H1 (cell line): ENCODE measurements at regions not wholly inside any gene's neighbourhood (a gene's known extent, or its start where the extent isn't known, plus 50 kb on each side); places are given as distances from the start of the nearest gene placed in this dataset.

Experiments used
- CTCF ChIA-PET: fragments of 300-600 bp; sonication (Branson Sonifier 250); formaldehyde crosslinking; loops from one replicate; lab custom pipeline; 2021; ENCODE audit not compliant: partially characterized antibody; lab: Charles Lee
- POLR2A ChIA-PET: fragments of 300-600 bp; sonication (Branson Sonifier 250); formaldehyde crosslinking; loops from one replicate; lab custom pipeline; 2021; ENCODE audit warnings: inconsistent platforms; ENCODE audit not compliant: partially characterized antibody; lab: Charles Lee
- DNase-seq, 2 experiments: peaks; one replicate each; pipeline versions ENCODE4 v3.0.0 to v3.0.0-alpha.2; 2010 to 2022; ENCODE audit warnings: low spot score in 2 of 2, low read depth in 1 of 2, mixed read lengths in 1 of 2
- FAIRE-seq: peaks from 2 replicates; lab custom pipeline; 2011; peaks lifted over from hg19 to GRCh38; lab: Jason Lieb, UNC
- H2AFZ ChIP-seq: 2 replicates; pipeline ENCODE4 v1.8.1; 2012; ENCODE audit warnings: low read length, inconsistent platforms
- H2AK5ac ChIP-seq: 2 replicates; pipeline ENCODE4 v1.6.1; 2013; ENCODE audit warnings: low read depth, low read length
- H2BK120ac ChIP-seq: replicated peaks from 2 replicates; pipeline ENCODE3; 2013; ENCODE audit warnings: low read depth, low read length, inconsistent platforms
- H2BK12ac ChIP-seq: 2 replicates; pipeline ENCODE4 v1.6.1; 2013; ENCODE audit warnings: low read depth, low read length
- H2BK15ac ChIP-seq: 2 replicates; pipeline ENCODE4 v1.6.1; 2013; ENCODE audit warnings: low read length
- H2BK20ac ChIP-seq: 2 replicates; pipeline ENCODE4 v1.6.1; 2013; ENCODE audit warnings: low read length
- H2BK5ac ChIP-seq: 2 replicates; pipeline ENCODE4 v1.6.1; 2013; ENCODE audit warnings: low read depth, low read length
- H3K14ac ChIP-seq: 2 replicates; pipeline ENCODE4 v1.6.1; 2013; ENCODE audit warnings: inconsistent platforms; ENCODE audit not compliant: insufficient read length
- H3K18ac ChIP-seq: 2 replicates; pipeline ENCODE4 v1.6.1; 2013; ENCODE audit warnings: low read length; ENCODE audit errors: extremely low read depth
- H3K23ac ChIP-seq: 2 replicates; pipeline ENCODE4 v1.6.1; 2013; ENCODE audit warnings: inconsistent platforms; ENCODE audit not compliant: insufficient read length
- H3K23me2 ChIP-seq: 2 replicates; pipeline ENCODE4 v1.6.1; 2013; ENCODE audit warnings: low read depth, low read length
- H3K27ac ChIP-seq: 2 replicates; pipeline ENCODE4 v1.6.1; 2011; ENCODE audit warnings: low read depth, low read length, inconsistent platforms
- H3K27me3 ChIP-seq, 4 experiments: replicated peaks in 1 of 4; 1 replicate in 1 of 4; 2 replicates in 3 of 4; pipeline versions ENCODE4 v1.6.1 to v1.8.1; 2011 to 2013; ENCODE audit warnings: low read length in 3 of 4, mild to moderate bottlenecking in 3 of 4, inconsistent platforms in 2 of 4, mixed read lengths in 2 of 4, moderate library complexity in 1 of 4; ENCODE audit not compliant: control insufficient read depth in 3 of 4, insufficient read depth in 3 of 4; ENCODE audit errors: extremely low read depth in 1 of 4
- H3K36me3 ChIP-seq, 4 experiments: 2 replicates each; pipeline versions ENCODE4 v1.6.1 to v1.8.1; 2011 to 2013; ENCODE audit warnings: mild to moderate bottlenecking in 4 of 4, low read length in 3 of 4, moderate library complexity in 2 of 4, control low read depth in 1 of 4, inconsistent platforms in 1 of 4; ENCODE audit not compliant: insufficient read depth in 4 of 4, control insufficient read depth in 2 of 4
- H3K4ac ChIP-seq: replicated peaks from 2 replicates; pipeline ENCODE3; 2013; ENCODE audit warnings: low read length, low read depth, mixed read lengths, inconsistent platforms; ENCODE audit not compliant: insufficient read length
- H3K4me1 ChIP-seq, 4 experiments: replicated peaks in 1 of 4; 1 replicate in 1 of 4; 2 replicates in 3 of 4; pipeline versions ENCODE4 v1.6.1 to v1.8.1; 2011 to 2013; ENCODE audit warnings: low read length in 3 of 4, inconsistent platforms in 2 of 4, mixed read lengths in 1 of 4; ENCODE audit not compliant: insufficient read depth in 4 of 4, control insufficient read depth in 3 of 4
- H3K4me2 ChIP-seq, 2 experiments: 2 replicates each; pipeline versions ENCODE4 v1.6.1 to v1.8.1; 2011 to 2013; ENCODE audit warnings: low read depth in 2 of 2, low read length in 2 of 2, control low read depth in 1 of 2, inconsistent platforms in 1 of 2, mild to moderate bottlenecking in 1 of 2; ENCODE audit not compliant: insufficient read depth in 1 of 2
- H3K4me3 ChIP-seq, 4 experiments: fragments of 200-600, 300-600 bp in 1 of 4; sonication (generic), shearing (Covaris generic), sonication (Bioruptor Twin) in 1 of 4; 2 replicates each; pipeline versions ENCODE4 v1.5.1 to v1.8.1; 2011 to 2016; ENCODE audit warnings: low read length in 4 of 4, low read depth in 3 of 4, control low read depth in 2 of 4, inconsistent platforms in 2 of 4, mild to moderate bottlenecking in 2 of 4, mixed read lengths in 1 of 4, moderate library complexity in 1 of 4; ENCODE audit not compliant: insufficient read depth in 2 of 4; ENCODE audit errors: extremely low read depth in 1 of 4
- H3K56ac ChIP-seq: replicated peaks from 2 replicates; pipeline ENCODE3; 2013; ENCODE audit warnings: low read depth, mild to moderate bottlenecking, mixed read lengths, low read length, inconsistent platforms; ENCODE audit not compliant: insufficient read length
- H3K79me1 ChIP-seq: 2 replicates; pipeline ENCODE4 v1.6.1; 2013; ENCODE audit warnings: low read depth, low read length, control low read depth
- H3K79me2 ChIP-seq, 2 experiments: 2 replicates each; pipeline versions ENCODE4 v1.6.1 to v1.8.1; 2012 to 2013; ENCODE audit warnings: low read length in 2 of 2, mild to moderate bottlenecking in 2 of 2, inconsistent platforms in 1 of 2; ENCODE audit not compliant: insufficient read depth in 2 of 2, control insufficient read depth in 1 of 2
- H3K9ac ChIP-seq, 4 experiments: replicated peaks in 1 of 4; 1 replicate in 1 of 4; 2 replicates in 3 of 4; pipeline versions ENCODE4 v1.6.1 to v1.8.1; 2011 to 2013; ENCODE audit warnings: low read depth in 3 of 4, low read length in 3 of 4, control low read depth in 2 of 4, mild to moderate bottlenecking in 2 of 4, moderate library complexity in 2 of 4, inconsistent platforms in 1 of 4; ENCODE audit errors: extremely low read depth in 1 of 4
- H3K9me3 ChIP-seq, 2 experiments: 2 replicates each; pipeline versions ENCODE4 v1.6.1 to v1.8.1; 2012 to 2013; ENCODE audit warnings: mild to moderate bottlenecking in 2 of 2, moderate library complexity in 2 of 2, control low read depth in 1 of 2, inconsistent platforms in 1 of 2, low read depth in 1 of 2, low read length in 1 of 2, mixed read lengths in 1 of 2; ENCODE audit not compliant: insufficient read depth in 2 of 2
- H4K20me1 ChIP-seq, 2 experiments: replicated peaks in 1 of 2; 2 replicates each; pipeline versions ENCODE3 to v1.8.1; 2011 to 2013; ENCODE audit warnings: inconsistent platforms in 2 of 2, low read length in 2 of 2, mild to moderate bottlenecking in 1 of 2; ENCODE audit not compliant: insufficient read depth in 2 of 2, control insufficient read depth in 1 of 2
- H4K5ac ChIP-seq: 2 replicates; pipeline ENCODE4 v1.6.1; 2013; ENCODE audit warnings: low read length, low read depth, mixed read lengths, inconsistent platforms; ENCODE audit not compliant: insufficient read length
- H4K8ac ChIP-seq: 2 replicates; pipeline ENCODE4 v1.8.0; 2013; ENCODE audit warnings: mild to moderate bottlenecking, moderate library complexity, low read length, inconsistent platforms; ENCODE audit not compliant: insufficient read depth; ENCODE audit errors: extremely low read depth
- H4K91ac ChIP-seq: replicated peaks from 2 replicates; pipeline ENCODE3; 2013; ENCODE audit warnings: low read length, mixed read lengths, inconsistent platforms; ENCODE audit not compliant: insufficient read length
- CBX8 ChIP-seq: fragments of 300-800, 300-1000 bp; sonication (generic); IDR thresholded peaks from 2 replicates; pipeline ENCODE4 v1.7.1; 2016; ENCODE audit warnings: low read depth, low read length, borderline replicate concordance
- CTCF ChIP-seq, 3 experiments: IDR thresholded peaks; 1 replicate in 2 of 3; 2 replicates in 1 of 3; pipeline versions ENCODE4 v1.5.1 to v1.6.1; 2011; ENCODE audit warnings: low read length in 3 of 3, mild to moderate bottlenecking in 3 of 3, inconsistent platforms in 2 of 3, low read depth in 1 of 3, moderate library complexity in 1 of 3; ENCODE audit not compliant: insufficient read depth in 1 of 3; ENCODE audit errors: control extremely low read depth in 1 of 3
- RAD21 ChIP-seq, 2 experiments: IDR thresholded peaks in 1 of 2; conservative IDR thresholded peaks in 1 of 2; 2 replicates each; pipeline ENCODE4 v1.6.1; 2011; ENCODE audit warnings: low read depth in 2 of 2, low read length in 2 of 2, improper control_type of control experiment in 1 of 2, inconsistent platforms in 1 of 2, mild to moderate bottlenecking in 1 of 2, moderate library complexity in 1 of 2
- SP2 ChIP-seq: IDR thresholded peaks from 2 replicates; pipeline ENCODE4 v1.6.1; 2012; ENCODE audit warnings: mild to moderate bottlenecking, low read length, inconsistent platforms
- WGBS, 2 experiments: shearing (Covaris generic) in 1 of 2; methylation state at CpG; one replicate each; pipeline versions ENCODE4 v1.1.6 to v1.1.7; 2013 to 2015; ENCODE audit warnings: low lambda C conversion rate in 2 of 2, mixed read lengths in 2 of 2, inconsistent platforms in 1 of 2, low coverage in 1 of 2, missing lambda C conversion rate in 1 of 2; ENCODE audit not compliant: insufficient replicate concordance in 2 of 2, insufficient coverage in 1 of 2, insufficient read length in 1 of 2; ENCODE audit errors: extremely low coverage in 1 of 2, missing lambda C conversion rate in 1 of 2; 5-methylcytosine and 5-hydroxymethylcytosine counted together

- Histone ChIP-seq H3K4me1 (no peaks in the 10 kb centered on the region), H2BK15ac (no peak overlapping the region), H3K36me3 (no peaks in the 10 kb centered on the region), H4K8ac (no peak overlapping the region), H3K9me3 (no peaks in the 10 kb centered on the region), H3K27me3 (no peaks in the 10 kb centered on the region), H3K4ac (no peak overlapping the region), H2BK20ac (no peak overlapping the region), H2AFZ (no peak overlapping the region), H3K4me2 (no peak overlapping the region), H3K18ac (no peak overlapping the region), H3K14ac (no peak overlapping the region), H4K5ac (no peak overlapping the region), H3K56ac (no peak overlapping the region), H3K23ac (no peak overlapping the region), H3K27ac (no peak overlapping the region), H3K23me2 (no peaks in the 10 kb centered on the region), H2BK5ac (no peak overlapping the region), H3K4me3 (no peak overlapping the region), H4K91ac (no peak overlapping the region), H2AK5ac (no peak overlapping the region), H4K20me1 (no peaks in the 10 kb centered on the region), H2BK12ac (no peak overlapping the region), H3K79me1 (no peaks in the 10 kb centered on the region), H2BK120ac (no peak overlapping the region), H3K9ac (no peak overlapping the region), H3K79me2 (no peaks in the 10 kb centered on the region)
- DNase-seq (no peak), FAIRE-seq (no peak)
- 83% methylated on average over 6 of the region's 6 CpGs; no CpG with 5 or more reads in 1 of the 2 experiments for WGBS, 2 experiments
- ChIA-PET POLR2A (no interaction called here), CTCF (interaction anchor here (0.7 to 1.7 kb wide), 7 partner anchors 9 to 264 kb away, joined by 3 to 7 read pairs (median 3); no protein-coding TSS in a partner anchor)
- peak in 2 of 3 experiments; percentile 16 to 33; a peak in 1 of 4 replicates for TF ChIP-seq CTCF (IDR thresholded peaks at IDR 0.05; ENCODE audit: control extremely low read depth in 1 of 3, insufficient read depth in 1 of 3, low read depth in 1 of 3, low read length in 3 of 3)
- TF ChIP-seq SP2: no peak
- peak; percentile 24; a peak in 3 of 4 replicates for TF ChIP-seq RAD21 (IDR thresholded peaks at IDR 0.05 in 1 of 2, conservative IDR thresholded peaks at IDR 0.05 in 1 of 2; ENCODE audit: low read depth in 2 of 2, low read length in 2 of 2)
- no peak for TF ChIP-seq CBX8
Observed at GRCh38 chr2:196482119-196483065, 157.1 kb upstream of the CCDC150 start.
